Panc1 (cell line): ENCODE measurements at regions not wholly inside any gene's neighbourhood (a gene's known extent, or its start where the extent isn't known, plus 50 kb on each side); places are given as distances from the start of the nearest gene placed in this dataset.

Experiments
- ATAC-seq: fragments of 200-7000 bp; cut with Tn5 transposase; 2 replicates; pipeline ENCODE4 v1.9.1; 2020; ENCODE audit warnings: mild to moderate bottlenecking, moderate library complexity
- BruUV-seq: library from RNA; stranded (reverse); fragments of 400-500 nt; replicated peaks from 2 replicates; lab custom pipeline; 2021; lab: Mats Ljungman, UMichigan
- CTCF ChIA-PET: fragments of 300-600 bp; sonication (Branson Sonifier 250); formaldehyde crosslinking; loops from one replicate; lab custom pipeline; 2022; ENCODE audit warnings: antibody characterized with exemption; lab: Charles Lee
- POLR2A ChIA-PET: fragments of 300-600 bp; sonication (Branson Sonifier 250); formaldehyde crosslinking; loops from one replicate; lab custom pipeline; 2022; ENCODE audit warnings: antibody characterized with exemption; lab: Charles Lee
- DNase-seq: peaks from one replicate; pipeline ENCODE4 v3.0.0-alpha.2; 2010; ENCODE audit warnings: low read depth, low spot score
- H3K27ac ChIP-seq: 2 replicates; pipeline ENCODE4 v1.5.1; 2011; ENCODE audit warnings: mild to moderate bottlenecking, low read length, inconsistent platforms
- H3K27me3 ChIP-seq: fragments of 200-500 bp; sonication (Bioruptor generic); 2 replicates; pipeline ENCODE4 v1.6.0; 2014; ENCODE audit warnings: low read length, inconsistent platforms; ENCODE audit not compliant: control insufficient read depth, insufficient read depth
- H3K36me3 ChIP-seq: fragments of 200-500 bp; sonication (Bioruptor generic); 2 replicates; pipeline ENCODE4 v1.5.1; 2014; ENCODE audit warnings: inconsistent platforms, mild to moderate bottlenecking, low read length, moderate library complexity; ENCODE audit not compliant: control insufficient read depth, insufficient read depth
- H3K4me1 ChIP-seq: 2 replicates; pipeline ENCODE4 v1.5.1; 2011; ENCODE audit warnings: inconsistent platforms, mild to moderate bottlenecking, low read length, moderate library complexity; ENCODE audit not compliant: control insufficient read depth, insufficient read depth
- H3K4me3 ChIP-seq, 2 experiments: 2 replicates each; pipeline ENCODE4 v1.5.1; 2011 to 2012; ENCODE audit warnings: low read depth in 2 of 2, low read length in 2 of 2, mild to moderate bottlenecking in 2 of 2, inconsistent platforms in 1 of 2, moderate library complexity in 1 of 2
- H3K9me3 ChIP-seq: fragments of 200-500 bp; sonication (Bioruptor generic); 2 replicates; pipeline ENCODE4 v1.5.1; 2014; ENCODE audit warnings: low read depth, mild to moderate bottlenecking, inconsistent platforms, low read length, moderate library complexity; ENCODE audit not compliant: control insufficient read depth, insufficient read depth
- POLR2AphosphoS5 ChIP-seq: IDR thresholded peaks from 2 replicates; pipeline ENCODE4 v1.6.1; 2012; ENCODE audit warnings: mild to moderate bottlenecking, low read depth, low read length, moderate library complexity
- SIN3A ChIP-seq: IDR thresholded peaks from 2 replicates; pipeline ENCODE4 v1.6.1; 2012; ENCODE audit warnings: low read depth, mild to moderate bottlenecking, low read length, moderate library complexity, borderline replicate concordance; ENCODE audit not compliant: insufficient read depth
- TCF7L2 ChIP-seq: IDR thresholded peaks from 2 replicates; pipeline ENCODE4 v1.6.1; 2011; ENCODE audit warnings: mild to moderate bottlenecking, low read depth, low read length, inconsistent platforms
- in situ Hi-C: cut with HindIII; loops from 2 replicates; pipeline ENCODE4 v1.10.0; 2016; ENCODE audit warnings: low sequenced_read_pairs, low pct_unique_long_range_greater_than_20kb
- intact Hi-C: fragments of 100-400 bp; cut with micrococcal nuclease; formaldehyde crosslinking; loops from one replicate; pipeline ENCODE4 v1.10.0; 2022; ENCODE audit not compliant: unreplicated experiment
- TF ChIP-seq, protein P1 (sequence below): fragments of 450-650 bp; IDR thresholded peaks from 2 replicates; pipeline ENCODE4 v1.5.1; 2017; ENCODE audit warnings: mild to moderate bottlenecking
- TF ChIP-seq, protein P2 (sequence below), 2 experiments: IDR thresholded peaks; 2 replicates each; pipeline ENCODE4 v1.6.1; 2011 to 2012; ENCODE audit warnings: low read depth in 2 of 2, control low read depth in 1 of 2, low read length in 1 of 2, mild to moderate bottlenecking in 1 of 2, moderate library complexity in 1 of 2; ENCODE audit not compliant: insufficient read depth in 1 of 2

DNA sequence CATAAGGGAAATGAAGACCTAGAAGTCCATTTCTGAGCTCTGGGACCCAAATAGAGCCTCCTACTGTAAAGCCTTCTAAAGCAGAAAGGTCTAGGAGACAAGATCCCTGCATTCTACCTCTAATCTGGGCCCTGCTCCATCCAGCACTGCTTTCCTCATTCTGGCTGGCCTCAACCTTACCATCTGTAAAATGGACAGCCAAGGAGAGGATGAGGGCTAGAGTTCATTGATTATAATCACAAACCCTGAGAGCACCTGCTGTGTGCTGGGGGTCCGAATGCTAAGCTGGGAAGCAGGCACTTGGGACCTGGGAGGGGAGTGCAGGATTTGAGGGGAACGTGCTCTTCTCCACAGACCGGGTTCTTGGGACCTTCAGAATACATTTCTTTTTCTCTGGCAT is 454.0 kb upstream of the ZMIZ1 start:
- TF ChIP-seq, protein P1, sequence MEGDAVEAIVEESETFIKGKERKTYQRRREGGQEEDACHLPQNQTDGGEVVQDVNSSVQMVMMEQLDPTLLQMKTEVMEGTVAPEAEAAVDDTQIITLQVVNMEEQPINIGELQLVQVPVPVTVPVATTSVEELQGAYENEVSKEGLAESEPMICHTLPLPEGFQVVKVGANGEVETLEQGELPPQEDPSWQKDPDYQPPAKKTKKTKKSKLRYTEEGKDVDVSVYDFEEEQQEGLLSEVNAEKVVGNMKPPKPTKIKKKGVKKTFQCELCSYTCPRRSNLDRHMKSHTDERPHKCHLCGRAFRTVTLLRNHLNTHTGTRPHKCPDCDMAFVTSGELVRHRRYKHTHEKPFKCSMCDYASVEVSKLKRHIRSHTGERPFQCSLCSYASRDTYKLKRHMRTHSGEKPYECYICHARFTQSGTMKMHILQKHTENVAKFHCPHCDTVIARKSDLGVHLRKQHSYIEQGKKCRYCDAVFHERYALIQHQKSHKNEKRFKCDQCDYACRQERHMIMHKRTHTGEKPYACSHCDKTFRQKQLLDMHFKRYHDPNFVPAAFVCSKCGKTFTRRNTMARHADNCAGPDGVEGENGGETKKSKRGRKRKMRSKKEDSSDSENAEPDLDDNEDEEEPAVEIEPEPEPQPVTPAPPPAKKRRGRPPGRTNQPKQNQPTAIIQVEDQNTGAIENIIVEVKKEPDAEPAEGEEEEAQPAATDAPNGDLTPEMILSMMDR = no peak
- no peak for TF ChIP-seq POLR2AphosphoS5
- TF ChIP-seq TCF7L2 = no peak
- TF ChIP-seq SIN3A = no peak
- TF ChIP-seq, protein P2, sequence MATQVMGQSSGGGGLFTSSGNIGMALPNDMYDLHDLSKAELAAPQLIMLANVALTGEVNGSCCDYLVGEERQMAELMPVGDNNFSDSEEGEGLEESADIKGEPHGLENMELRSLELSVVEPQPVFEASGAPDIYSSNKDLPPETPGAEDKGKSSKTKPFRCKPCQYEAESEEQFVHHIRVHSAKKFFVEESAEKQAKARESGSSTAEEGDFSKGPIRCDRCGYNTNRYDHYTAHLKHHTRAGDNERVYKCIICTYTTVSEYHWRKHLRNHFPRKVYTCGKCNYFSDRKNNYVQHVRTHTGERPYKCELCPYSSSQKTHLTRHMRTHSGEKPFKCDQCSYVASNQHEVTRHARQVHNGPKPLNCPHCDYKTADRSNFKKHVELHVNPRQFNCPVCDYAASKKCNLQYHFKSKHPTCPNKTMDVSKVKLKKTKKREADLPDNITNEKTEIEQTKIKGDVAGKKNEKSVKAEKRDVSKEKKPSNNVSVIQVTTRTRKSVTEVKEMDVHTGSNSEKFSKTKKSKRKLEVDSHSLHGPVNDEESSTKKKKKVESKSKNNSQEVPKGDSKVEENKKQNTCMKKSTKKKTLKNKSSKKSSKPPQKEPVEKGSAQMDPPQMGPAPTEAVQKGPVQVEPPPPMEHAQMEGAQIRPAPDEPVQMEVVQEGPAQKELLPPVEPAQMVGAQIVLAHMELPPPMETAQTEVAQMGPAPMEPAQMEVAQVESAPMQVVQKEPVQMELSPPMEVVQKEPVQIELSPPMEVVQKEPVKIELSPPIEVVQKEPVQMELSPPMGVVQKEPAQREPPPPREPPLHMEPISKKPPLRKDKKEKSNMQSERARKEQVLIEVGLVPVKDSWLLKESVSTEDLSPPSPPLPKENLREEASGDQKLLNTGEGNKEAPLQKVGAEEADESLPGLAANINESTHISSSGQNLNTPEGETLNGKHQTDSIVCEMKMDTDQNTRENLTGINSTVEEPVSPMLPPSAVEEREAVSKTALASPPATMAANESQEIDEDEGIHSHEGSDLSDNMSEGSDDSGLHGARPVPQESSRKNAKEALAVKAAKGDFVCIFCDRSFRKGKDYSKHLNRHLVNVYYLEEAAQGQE (IDR thresholded peaks at IDR 0.05; ENCODE audit: insufficient read depth in 1 of 2, low read depth in 2 of 2, low read length in 1 of 2) = no peak
- H3K9me3 ChIP-seq = peaks cover 3% of the 10 kb centered on the region; the same call in 1 of the 2 replicates
- DNase-seq = no peak

DNA sequence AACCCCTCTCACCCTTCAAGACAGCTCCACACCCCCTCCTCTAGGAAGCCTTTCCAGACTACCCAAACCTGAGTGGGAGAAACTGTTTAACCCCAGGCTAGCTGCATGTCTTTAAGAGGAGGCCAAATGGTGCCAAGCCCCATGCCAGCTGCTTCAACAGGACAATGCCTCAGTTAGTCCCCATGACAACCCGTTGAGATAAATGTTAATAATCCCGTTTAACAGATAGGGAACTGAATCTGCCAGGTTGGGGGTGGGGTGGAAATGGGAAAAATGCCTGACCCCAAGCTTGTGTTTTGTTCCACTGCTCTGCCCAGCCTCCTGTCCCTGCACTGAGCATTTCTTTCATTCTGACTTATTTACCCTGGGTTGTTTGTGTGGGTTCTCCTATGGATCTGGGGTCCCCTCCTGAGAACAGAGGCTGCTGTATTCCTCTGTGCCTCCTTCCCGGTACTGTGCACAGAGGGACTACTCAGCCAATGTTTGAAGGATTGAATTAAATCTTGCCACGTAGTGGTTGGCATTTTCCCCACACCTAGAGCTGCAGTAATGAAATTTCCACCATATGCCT is 452.6 kb upstream of the ZMIZ1 start:
- CTCF ChIA-PET = no interaction called here
- in situ Hi-C loops (no loop called here), intact Hi-C loops (no loop called here)

More for the DNA sequence above, 454.0 kb upstream of the ZMIZ1 start:
- BruUV-seq = no TSS peak
- Histone ChIP-seq H3K36me3 (no peaks in the 10 kb centered on the region), H3K4me1 (no peaks in the 10 kb centered on the region; the same call in 1 of the 2 replicates), H3K27me3 (peaks cover 10% of the 10 kb centered on the region; the same call in 1 of the 2 replicates), H3K4me3 (no peak overlapping the region), H3K27ac (no peak overlapping the region)
- POLR2A ChIA-PET = no interaction called here
- intact Hi-C loops = no loop called here
- CTCF ChIA-PET = no interaction called here
- in situ Hi-C loops = no loop called here
- ATAC-seq = no peak

More for the DNA sequence above, 452.6 kb upstream of the ZMIZ1 start:
- Histone ChIP-seq H3K36me3 (no peaks in the 10 kb centered on the region), H3K4me1 (no peaks in the 10 kb centered on the region; the same call in 1 of the 2 replicates), H3K4me3 (no peak overlapping the region), H3K9me3 (no peaks in the 10 kb centered on the region), H3K27ac (no peak overlapping the region), H3K27me3 (peaks cover 7% of the 10 kb centered on the region; the same call in 1 of the 2 replicates)
- POLR2A ChIA-PET = no interaction called here
- DNase-seq (no peak), ATAC-seq (no peak)
- BruUV-seq = no TSS peak
- no peak for TF ChIP-seq SIN3A
- no peak for TF ChIP-seq TCF7L2
- TF ChIP-seq, protein P1 = no peak
- TF ChIP-seq, protein P2 (IDR thresholded peaks at IDR 0.05; ENCODE audit: insufficient read depth in 1 of 2, low read depth in 2 of 2, low read length in 1 of 2) = no peak
